ENCODE measurements at regions not wholly inside any gene's neighbourhood (a gene's known extent, or its start where the extent isn't known, plus 50 kb on each side); places are given as distances from the start of the nearest gene placed in this dataset.
"Not testable (repeated sequence)": the region's sequence is repeated elsewhere in the genome, so short reads cannot be mapped to it uniquely, and the experiment has no call there.

DNA sequence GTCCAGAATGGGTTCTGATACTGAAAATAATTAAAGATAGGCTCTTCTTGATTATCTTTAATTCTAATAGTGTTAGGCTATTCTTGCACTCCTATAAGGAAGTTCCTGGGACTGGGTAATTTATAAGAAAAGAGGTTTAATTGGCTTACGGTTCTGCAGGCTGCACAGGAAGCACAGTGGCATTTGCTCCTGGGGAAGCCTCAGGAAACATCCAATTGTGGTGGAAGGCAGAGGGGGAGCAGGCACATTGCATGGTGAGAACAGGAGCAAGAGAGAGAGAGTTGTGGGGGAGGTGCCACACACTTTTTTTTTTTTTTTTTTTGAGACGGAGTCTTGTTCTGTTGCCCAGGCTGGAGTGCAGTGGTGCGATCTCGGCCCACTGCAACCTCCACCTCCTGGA lies 540.3 kb downstream of the RFPL4B start:
- DNase-seq = not testable (repeated sequence)

DNA sequence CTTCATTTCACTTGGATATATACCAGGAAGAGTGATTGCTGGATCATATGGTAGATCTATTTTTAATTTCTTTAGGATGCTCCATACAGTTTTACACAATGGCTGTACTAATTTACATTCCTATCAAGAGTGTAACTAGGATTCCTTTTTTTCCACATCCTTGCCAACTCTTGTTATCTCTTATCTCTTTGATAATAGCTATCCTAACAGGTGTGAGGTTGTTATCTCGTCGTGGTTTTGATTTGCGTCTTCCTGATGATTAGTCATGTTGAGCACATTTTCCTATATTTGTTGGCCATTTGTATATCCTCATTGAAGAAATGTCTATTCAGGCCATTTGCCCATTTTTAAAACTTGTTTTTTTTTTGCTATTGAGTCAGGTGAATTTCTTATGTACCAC lies 552.4 kb downstream of the RFPL4B start:
- DNase-seq = no peak

DNA sequence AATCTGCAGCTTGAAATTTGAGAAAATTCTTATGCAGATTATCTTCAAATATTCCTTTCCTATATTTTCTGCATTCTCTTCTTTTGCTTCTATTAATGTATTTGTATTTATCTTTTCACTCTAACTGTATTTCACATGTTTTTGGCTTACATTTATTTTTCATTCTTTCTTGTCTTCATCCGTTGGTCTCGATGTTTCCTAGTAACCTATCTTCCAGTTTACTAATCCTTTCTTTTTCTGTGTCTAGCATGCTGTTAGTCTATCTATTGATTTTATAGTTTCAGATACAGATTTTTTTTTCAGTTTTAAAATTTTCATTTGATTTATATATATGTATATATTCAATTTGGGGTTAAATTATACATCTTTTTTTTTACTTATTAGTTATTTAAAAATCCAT lies 556.2 kb downstream of the RFPL4B start:
- DNase-seq = no peak

DNA sequence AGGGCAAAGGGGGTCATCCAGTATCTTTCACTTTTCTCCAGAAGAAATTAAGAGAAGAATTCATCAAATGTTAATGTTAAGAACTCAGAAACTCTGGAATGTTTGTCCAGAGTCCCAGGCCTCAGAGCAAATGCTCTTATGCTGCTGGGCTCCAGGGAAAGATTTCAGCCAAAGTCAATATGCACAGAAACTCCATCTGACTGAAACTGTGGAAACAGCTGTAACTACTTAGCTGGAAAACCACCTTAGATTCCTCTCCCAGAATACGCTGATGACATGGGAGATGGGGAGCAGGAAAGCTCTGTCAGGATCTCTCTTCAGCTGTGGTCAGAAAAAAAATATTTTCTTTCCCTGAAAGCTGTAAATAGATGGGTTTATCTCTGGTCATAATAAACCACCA lies 559.6 kb downstream of the RFPL4B start:
- DNase-seq = no peak

DNA sequence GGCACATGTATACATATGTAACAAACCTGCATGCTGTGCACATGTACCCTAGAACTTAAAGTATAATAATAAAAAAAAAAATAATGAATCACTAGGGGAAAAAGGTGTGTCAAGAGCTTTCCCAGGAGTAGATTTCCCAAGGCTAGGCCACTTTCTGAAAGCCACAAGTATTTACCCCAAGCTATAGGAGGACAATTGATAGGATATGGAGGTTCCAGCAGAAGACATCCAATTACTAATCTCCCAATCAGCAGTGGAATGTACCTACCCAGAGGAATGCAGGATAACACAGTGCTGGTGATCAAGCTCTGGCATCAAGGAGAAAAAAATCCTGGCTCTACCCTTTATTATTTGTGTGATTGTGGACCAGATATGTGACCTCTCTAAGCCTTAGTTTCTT lies 562.7 kb downstream of the RFPL4B start:
- DNase-seq = no peak

DNA sequence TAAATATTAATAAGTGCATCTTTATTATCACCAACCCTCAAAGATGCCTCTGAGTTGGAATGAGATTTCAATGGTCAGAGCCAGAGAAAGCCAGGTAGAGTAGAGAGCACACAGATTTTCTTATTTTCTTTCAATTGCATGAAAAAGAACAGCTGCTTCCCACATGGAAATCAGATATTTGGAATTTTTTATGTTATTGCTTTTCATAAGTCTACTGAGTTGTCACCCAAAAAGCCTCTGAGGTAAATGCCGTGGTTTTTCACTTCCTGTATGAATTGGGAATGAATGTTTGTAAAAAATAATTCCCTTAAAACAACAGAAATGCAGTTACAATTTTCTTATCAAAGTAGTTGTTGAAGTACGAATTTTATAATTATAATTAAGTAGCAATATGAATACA lies 563.1 kb downstream of the RFPL4B start:
- DNase-seq = no peak

DNA sequence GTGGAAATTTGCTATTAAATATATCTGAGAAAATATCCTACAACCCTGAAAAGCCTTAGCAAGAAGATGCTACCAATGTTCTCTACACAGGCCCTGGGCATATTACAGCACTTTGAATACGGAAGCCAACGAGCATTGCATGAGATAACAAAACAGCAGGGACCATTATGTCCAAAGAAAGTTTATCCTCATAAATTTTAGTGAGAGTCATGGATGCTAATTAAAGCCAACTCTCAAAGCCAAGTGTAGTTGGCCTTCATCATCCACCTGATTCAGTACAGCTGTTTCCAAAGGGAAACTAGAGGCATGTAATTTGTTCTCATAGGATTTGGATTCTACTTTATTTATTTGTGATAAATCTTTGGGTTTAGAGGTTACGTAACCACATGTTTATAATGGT lies 564.8 kb downstream of the RFPL4B start:
- no peak for DNase-seq

DNA sequence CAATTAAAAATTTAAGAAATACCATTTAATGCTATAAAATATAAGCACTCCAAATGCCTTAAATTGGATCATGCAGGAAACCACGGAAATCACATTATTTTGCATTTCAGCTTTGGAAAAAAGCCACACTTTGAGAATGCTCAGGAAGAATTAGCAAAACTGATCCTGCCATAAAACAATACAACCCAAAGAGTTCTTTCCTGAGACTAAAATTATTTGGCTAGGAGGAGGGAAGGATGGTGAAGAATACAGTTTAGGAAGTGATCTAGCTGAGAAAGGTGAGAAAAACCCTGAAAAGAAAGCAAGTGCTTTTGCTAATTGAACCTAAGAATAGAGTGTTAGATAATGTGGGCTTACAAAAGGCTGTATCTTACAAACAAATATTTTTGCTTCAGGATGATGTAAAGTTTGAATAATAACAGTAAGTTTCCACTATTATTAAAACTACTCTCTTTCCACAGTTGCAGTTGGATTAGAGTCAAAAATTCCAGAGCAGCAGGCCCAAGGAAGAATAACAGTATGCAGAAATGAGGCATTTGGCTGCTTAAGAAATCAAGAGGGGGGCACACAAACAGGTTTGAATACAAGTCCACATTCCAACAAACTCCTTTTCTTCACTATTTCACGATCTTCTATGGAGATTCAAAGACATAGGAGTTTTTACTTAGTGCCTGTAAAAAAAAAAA lies 565.4 kb downstream of the RFPL4B start:
- DNase-seq = no peak

DNA sequence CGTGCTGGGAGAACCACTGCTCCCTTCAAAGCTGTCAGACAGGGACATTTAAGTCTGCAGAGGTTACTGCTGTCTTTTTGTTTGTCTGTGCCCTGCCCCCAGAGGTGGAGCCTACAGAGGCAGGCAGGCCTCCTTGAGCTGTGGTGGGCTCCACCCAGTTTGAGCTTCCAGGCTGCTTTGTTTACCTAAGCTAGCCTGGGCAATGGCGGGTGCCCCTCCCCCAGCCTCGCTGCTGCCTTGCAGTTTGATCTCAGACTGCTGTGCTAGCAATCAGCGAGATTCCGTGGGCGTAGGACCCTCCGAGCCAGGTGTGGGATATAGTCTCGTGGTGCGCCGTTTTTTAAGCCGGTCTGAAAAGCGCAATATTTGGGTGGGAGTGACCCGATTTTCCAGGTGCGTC lies 572.6 kb downstream of the RFPL4B start:
- DNase-seq = not testable (repeated sequence)

DNA sequence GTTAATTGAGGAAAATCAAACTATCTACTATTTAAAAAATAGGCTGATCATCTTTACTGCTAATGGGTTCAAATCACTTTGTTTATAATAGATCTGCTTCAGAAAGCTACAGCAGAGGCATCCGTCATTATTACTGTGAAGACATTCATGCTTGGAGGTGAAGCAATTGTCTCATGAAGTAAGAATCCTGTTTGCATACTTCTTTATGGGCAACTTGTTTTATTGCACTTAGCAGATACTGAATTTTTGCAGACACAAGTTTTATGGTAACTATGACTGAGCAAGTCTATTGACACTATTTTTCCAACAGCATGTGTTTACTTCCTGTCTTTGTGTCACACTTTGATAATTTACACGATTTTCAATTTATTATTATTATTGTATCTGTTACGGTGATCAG lies 573.9 kb downstream of the RFPL4B start:
- no peak for DNase-seq

DNA sequence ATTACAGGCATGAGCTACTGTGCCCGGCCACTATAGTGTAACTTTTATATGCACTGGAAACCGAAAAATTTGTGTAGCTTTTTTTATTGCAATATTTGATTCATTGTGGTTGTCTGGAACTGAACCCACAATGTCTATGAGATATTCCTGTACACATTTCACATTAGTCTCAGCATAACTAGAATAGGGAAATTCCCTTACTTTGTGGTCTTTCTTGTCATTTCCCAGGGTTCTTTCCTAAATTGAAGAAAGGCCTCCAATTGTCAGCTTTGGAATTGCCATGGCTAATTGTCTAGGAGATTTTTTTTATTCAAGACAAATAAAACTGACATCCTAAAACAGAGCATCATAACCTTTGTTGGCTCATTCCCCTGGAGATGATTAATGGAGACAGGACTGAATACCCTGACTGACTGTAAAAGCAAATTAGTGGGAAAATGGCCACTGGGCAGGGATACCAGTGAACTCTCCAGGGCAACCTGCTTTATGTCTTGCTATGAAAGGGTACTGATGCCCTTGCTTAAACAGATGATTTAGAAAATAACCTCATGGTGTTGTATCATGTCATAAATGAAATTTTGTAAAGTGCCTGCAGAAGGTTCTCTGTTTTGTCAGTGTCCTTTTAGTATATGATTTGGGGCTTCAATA lies 576.9 kb downstream of the RFPL4B start:
- DNase-seq = no peak

DNA sequence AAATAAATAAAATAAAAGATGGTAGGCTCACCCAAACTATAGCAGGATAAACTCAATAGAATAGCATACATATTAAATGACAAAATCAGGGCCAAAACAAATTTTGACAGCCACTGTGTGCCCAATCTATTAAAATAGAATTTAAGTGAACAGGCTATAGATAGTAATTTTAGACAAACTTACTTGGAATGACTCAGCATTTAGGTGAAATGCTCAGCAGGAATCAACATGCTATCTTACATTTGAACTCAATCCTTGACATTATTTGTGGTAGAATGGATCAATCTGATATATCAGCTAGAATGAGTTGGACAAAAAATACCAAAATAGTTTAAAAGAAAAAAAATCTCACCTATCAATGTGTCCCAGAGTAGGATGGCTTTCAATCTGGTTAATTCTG lies 578.6 kb downstream of the RFPL4B start:
- no peak for DNase-seq

DNA sequence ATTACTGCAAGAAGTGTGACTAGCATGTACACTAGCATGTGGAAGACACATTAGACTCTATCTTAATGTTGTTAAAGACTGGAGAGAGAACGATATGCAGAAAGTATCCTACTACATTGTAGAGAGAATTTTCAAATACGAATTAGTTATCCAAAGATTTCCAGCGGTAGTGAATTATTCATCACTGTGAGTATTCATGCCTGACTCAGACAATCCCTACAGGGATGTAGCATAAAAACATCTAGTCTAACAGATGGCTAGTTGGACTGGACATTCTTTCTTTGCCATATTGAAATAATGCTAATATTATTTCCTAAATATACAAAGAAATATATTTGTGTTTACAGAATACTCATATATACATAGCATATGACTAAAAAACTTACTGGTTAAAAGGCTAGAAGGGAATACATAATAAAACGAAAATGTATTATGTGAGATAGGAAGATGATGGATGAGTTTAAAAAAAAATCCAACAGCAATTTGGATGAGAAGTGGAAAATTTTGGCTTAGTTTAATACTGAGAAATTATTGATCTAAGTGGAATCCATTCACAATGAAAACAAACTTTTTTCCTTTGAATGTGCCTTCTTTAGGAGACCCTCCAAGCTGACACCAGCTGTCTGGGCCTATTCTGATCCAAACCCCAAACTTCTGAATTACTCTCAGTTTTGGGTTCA lies 580.7 kb downstream of the RFPL4B start:
- no peak for DNase-seq

DNA sequence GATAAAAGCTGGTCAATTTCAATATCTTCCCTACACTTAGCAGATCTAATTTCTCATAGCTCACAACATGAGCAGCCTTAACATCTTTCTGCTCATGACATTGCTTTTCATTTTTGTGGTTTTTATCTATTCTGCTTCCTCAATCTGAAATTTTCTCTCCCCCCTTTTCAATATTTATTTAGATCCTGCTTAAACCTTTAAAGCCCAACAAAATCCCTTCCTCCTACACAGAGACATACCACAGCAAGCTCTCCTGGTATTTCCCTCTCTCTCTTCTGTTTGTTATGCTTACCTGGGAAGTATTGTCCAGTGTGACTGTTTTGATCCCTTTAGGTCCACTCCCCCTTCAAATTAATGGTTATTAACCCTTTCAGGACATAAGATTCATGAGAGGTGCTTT lies 582.5 kb downstream of the RFPL4B start:
- DNase-seq = no peak

DNA sequence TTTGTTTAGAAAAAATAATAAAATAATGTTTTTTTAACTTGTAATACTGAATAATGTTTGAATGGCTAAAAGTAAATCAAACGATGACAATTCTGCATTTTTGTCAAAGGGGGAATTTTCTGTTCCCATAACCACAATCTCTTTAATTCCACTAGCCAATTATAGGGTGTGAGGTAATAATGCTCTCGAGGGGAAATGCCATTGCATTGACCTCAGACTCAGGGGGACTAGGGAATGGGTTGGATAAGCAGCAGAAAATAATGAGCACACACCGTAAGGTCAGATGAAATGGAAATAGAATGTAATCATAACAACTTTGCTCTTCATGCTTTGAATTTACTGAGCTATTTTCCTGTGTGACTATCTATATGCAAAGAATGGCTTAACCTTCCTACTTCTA lies 584.7 kb downstream of the RFPL4B start:
- no peak for DNase-seq

DNA sequence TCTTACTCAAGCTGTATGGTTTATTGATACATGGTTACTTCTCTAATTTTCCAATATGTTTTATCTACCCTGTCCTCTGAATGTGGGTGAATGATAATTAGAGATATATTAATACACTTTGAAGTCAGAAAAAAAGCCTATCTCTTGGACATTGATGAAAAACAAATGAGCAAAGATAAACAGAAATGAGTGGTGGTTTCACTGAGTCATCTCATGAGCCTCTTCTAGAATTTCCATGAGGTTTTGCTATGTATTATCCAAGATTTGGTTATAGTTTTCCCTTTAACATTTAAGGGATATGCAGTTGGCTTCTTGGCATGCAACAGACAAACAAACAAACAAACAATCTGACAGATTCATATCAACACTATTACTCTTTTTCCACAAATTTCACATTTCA lies 586.8 kb downstream of the RFPL4B start:
- no peak for DNase-seq

DNA sequence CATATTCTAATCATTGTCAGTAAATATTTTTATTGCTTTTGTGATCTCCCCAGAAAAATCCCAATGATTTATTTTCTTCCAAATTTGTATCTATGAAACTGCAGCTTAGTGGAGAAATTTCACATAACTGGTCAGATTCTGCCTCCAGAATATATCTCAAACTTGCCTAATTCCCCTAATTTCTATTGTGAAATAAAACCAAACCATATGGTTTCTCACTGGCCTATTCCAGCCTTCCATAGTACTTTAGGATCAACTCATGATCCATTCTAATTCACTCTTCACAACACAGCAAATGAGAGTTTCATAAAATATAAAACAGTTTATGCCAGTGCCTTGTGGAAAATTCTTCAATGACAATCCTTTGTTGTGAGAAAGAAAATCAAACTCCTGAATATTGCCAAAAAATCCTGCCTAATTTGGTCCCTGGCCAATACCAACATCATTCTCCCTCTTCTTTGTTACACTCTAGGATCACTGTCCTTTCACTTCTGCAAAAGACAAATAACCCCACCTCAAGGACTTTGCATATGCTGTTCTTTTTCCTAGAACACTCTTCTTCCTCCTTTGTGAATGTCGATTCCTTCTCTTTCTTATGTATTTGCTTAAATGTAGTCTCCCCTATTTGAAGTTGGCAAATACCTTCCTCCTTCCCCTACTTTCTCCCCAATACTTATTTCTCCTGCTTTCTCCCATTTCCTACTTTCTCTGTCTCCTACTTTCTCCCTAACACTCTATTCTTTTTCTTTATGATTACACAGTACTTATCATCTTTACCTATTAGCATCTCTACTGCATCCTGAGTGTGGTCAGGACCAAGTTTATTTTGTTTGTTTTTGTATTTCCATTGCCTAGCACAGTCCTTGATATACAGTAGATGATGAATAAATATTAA lies 587.5 kb downstream of the RFPL4B start:
- no peak for DNase-seq

DNA sequence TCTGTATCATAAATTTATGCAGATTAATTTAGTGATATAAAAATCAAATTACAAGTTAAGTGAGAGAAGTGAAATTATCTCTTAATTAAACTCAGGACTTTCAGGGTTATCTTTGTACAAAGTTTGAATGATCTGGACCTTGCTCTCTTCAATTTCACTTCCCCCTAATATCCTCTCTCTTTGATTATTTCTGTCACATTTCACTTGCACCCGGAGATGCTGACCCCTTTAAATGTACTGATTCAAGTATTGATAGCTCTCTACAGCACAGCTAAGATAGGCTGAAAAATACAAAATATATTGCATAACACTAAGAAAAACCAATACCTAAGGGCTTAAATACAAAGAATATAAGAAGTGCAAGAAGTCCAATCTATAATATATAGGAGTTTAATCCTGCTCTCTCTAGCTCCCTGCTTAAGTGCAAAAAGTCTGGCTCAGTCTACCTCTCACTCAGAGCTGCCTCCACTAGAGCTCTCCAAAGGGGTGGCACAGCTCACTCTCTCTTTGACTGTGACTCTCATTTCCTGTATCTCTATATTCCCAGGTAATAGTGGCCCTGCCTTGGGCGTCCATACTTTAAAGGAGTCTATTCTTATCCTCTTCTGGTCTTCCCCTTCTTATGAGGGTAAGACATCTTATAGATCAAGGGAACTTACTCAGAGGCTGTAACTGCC lies 588.4 kb downstream of the RFPL4B start:
- no peak for DNase-seq

DNA sequence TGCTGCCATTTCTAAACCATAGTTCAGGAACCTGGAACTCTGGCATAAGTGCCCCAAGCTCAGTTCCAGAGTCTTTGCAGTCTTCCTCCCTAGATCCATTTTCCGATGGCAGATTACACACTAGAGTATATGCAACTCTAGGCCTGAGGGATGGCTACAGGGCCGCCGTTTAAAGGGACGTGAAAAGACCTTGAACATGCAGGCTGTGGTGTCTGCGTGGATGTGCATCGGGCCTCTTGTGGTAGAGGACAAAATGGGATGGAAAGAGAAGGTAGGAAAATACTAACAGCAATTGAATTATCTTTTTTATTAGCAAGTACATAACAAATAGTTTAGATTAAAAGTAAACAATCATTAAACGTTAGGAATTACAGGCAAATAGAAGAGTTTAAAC lies 588.9 kb downstream of the RFPL4B start:
- DNase-seq = no peak

DNA sequence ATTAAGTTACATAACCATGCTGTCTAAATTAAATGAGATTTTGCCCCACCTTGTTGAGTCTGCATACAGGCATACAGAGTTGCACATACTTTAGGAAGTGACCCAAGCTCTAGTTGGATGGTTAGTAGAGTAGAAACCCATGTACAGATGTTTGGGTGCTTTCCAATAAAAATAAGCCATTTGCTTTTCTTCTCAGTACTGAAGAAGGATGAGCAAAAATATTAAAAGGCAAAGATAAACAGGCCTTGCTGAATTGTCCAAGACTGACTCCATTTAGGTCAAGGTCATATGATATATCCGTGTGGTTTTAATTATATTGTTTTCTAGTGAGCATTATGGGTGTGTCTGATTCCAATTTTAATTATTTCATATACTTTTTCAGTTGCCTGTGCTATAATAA lies 589.4 kb downstream of the RFPL4B start:
- no peak for DNase-seq

DNA sequence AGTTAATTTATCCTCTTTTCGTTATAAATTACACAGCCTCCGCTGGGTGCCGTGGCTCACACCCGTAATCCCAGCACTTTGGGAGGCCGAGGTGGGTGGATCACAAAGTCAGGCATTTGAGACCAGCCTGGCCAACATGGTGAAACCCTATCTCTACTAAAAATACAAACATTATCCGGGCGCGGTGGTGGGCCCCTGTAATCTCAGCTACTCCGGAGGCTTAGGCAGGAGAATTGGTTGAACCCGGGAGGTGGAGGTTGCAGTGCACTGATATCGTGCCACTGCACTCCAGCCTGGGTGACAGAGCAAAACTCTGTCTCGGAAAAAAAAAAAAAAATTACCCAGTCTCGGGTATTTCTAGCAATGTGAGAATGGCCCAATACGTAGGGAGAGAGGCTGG lies 590.6 kb downstream of the RFPL4B start:
- not testable (repeated sequence) for DNase-seq

DNA sequence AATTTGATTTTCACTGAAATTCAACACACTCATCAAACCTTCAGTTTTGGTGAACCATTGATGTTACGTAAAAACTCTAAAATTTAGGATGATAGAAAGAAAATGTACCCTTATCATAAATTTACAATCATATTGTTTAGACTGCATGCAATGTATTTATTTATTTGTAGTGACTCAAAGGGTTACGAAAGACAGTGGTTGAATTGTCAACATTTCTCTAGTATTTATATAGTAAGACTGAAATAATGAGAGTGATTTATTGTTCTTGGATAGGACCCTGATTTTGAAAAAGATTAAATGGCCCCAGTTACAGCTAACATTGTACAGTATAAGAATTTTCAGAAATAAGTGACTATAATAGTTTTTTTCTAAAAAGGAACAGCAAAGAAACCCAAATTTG lies 591.5 kb downstream of the RFPL4B start:
- no peak for DNase-seq

DNA sequence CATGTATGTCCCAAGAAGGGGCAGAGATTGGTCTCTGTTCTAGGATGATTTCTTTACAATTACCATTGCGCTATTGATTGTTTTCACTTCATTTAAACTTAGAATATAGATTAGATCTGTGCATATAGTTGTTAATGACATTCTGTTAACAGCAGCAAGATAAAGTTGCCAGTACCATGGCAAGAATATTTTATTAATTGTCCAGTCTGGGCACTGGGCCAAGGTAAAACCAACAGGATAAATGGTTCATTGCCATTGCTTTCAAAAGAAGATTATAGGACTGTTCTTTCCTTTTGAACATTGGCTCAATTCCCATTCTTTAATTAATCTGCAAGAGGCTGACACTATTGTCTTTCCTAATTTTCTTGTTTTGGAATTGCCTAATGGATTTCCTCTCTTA lies 592.4 kb downstream of the RFPL4B start:
- DNase-seq = no peak
